ENCODE measurements at regions not wholly inside any gene's neighbourhood (a gene's known extent, or its start where the extent isn't known, plus 50 kb on each side); places are given as distances from the start of the nearest gene placed in this dataset.

- Mint-ChIP-seq H3K36me3 (no peaks in the 10 kb centered on the region), H3K4me1 (peaks cover 0 to 4% of the 10 kb centered on the region in 2 donors), H3K4me3 (no peak overlapping the region), H3K9me3 (no peaks in the 10 kb centered on the region), H3K27ac (peak overlapping the region in 1 of 2 donors; percentile 18), H3K27me3 (ENCODE audit: low read depth in 2 of 2) (peaks cover 0 to 8% of the 10 kb centered on the region in 2 donors)
- DNase-seq (no peak), ATAC-seq (no peak)
- Histone ChIP-seq H3K4me3 (ENCODE audit: low read length) (no peak overlapping the region), H3K9me3 (ENCODE audit: control insufficient read depth, insufficient read depth, low read length) (no peaks in the 10 kb centered on the region), H3K4me1 (ENCODE audit: control insufficient read depth, insufficient read depth, low read length) (peaks cover 13% of the 10 kb centered on the region), H3K27me3 (ENCODE audit: control insufficient read depth, insufficient read depth, low read length) (peaks cover 4% of the 10 kb centered on the region), H3K36me3 (ENCODE audit: control insufficient read depth, insufficient read depth, low read length) (no peaks in the 10 kb centered on the region), H3K27ac (ENCODE audit: low read length) (no peak overlapping the region)
- 89% methylated on average over 10 of the region's 12 CpGs for WGBS (ENCODE audit: insufficient coverage)
- intact Hi-C loops (cut with micrococcal nuclease) = no loop called here
- no peak for TF ChIP-seq CTCF (IDR thresholded peaks at IDR 0.05)
These were observed 126.2 kb upstream of the KCTD7 start for GRCh38 chr7:66502230-66503035.

DNA sequence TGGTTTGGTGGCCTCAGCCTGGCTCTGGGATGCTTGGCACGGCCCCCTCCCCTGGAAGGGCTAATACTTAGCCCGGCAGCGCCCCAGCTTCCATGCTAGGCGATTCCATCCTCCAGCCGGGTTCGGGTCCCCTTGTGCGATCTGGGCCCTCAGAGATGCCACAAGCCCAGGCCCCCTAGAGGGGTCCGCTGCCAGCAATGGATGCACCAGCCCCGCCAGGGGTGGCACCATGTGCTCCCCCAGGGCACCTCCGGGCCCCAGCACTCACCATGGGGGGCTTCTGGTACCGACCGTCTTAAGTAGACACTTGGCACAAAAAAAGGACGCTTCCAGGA is 125.7 kb upstream of the KCTD7 start:
- H3K9me3 ChIP-seq (ENCODE audit: control insufficient read depth, insufficient read depth, low read length) = no peaks in the 10 kb centered on the region
- no peak overlapping the region for H3K4me3 ChIP-seq (ENCODE audit: low read length)
- Mint-ChIP-seq H3K9me3 (no peaks in the 10 kb centered on the region), H3K27ac (no peak overlapping the region), H3K4me3 (no peak overlapping the region), H3K36me3 (no peaks in the 10 kb centered on the region), H3K27me3 (ENCODE audit: low read depth in 2 of 2) (peaks cover 0 to 10% of the 10 kb centered on the region in 2 donors), H3K4me1 (peaks cover 0 to 4% of the 10 kb centered on the region in 2 donors)
- no peak for DNase-seq
- H3K36me3 ChIP-seq (ENCODE audit: control insufficient read depth, insufficient read depth, low read length) = no peaks in the 10 kb centered on the region
- H3K27ac ChIP-seq (ENCODE audit: low read length) = no peak overlapping the region
- WGBS (ENCODE audit: insufficient coverage) = 92% methylated on average over 13 of the region's 13 CpGs
- peaks cover 4% of the 10 kb centered on the region for H3K27me3 ChIP-seq (ENCODE audit: control insufficient read depth, insufficient read depth, low read length)
- TF ChIP-seq CTCF (IDR thresholded peaks at IDR 0.05) = no peak
- peaks cover 13% of the 10 kb centered on the region for H3K4me1 ChIP-seq (ENCODE audit: control insufficient read depth, insufficient read depth, low read length)
- intact Hi-C loops (cut with micrococcal nuclease) = no loop called here
- no peak for ATAC-seq

DNA sequence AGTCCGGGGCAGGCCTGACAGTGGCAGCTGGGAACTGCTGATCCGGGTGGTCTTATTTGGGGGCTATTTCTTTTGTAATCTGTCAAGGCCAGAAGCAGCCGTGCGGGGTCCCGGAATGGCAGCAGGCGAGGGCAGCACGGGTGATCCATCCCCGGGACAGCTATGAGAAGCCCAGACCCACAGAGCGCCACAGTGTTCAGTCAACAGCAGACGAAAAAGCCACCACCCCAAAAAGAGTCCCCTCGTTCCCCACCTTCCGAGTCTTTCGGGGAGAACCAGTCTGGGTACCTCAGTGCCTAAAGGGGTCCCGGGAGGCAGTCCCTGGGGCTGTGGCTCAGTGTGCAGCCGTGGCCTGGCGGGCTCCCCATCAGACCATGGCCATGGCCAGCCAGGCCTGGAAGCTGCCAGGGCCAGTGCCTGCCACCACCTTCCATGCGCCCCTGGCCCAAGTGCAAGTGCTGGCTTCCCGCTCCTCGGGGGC is 125.1 kb upstream of the KCTD7 start:
- WGBS (ENCODE audit: insufficient coverage) = 93% methylated on average over 19 of the region's 19 CpGs
- no peak overlapping the region for H3K27ac ChIP-seq (ENCODE audit: low read length)
- TF ChIP-seq CTCF (IDR thresholded peaks at IDR 0.05) = no peak
- DNase-seq (no peak), ATAC-seq (peak in 1 of 3 donors; percentile 18)
- no peak overlapping the region for H3K4me3 ChIP-seq (ENCODE audit: low read length)
- no peak overlapping the region for H3K27ac Mint-ChIP-seq
- peaks cover 8% of the 10 kb centered on the region for H3K27me3 ChIP-seq (ENCODE audit: control insufficient read depth, insufficient read depth, low read length)
- H3K4me1 ChIP-seq (ENCODE audit: control insufficient read depth, insufficient read depth, low read length) = peaks cover 13% of the 10 kb centered on the region
- no peaks in the 10 kb centered on the region for H3K36me3 ChIP-seq (ENCODE audit: control insufficient read depth, insufficient read depth, low read length)
- no peak overlapping the region for H3K4me3 Mint-ChIP-seq
- no peaks in the 10 kb centered on the region for H3K9me3 Mint-ChIP-seq
- intact Hi-C loops (cut with micrococcal nuclease) = no loop called here
- H3K27me3 Mint-ChIP-seq (ENCODE audit: low read depth in 2 of 2) = peaks cover 3 to 11% of the 10 kb centered on the region in 2 donors
- no peaks in the 10 kb centered on the region for H3K9me3 ChIP-seq (ENCODE audit: control insufficient read depth, insufficient read depth, low read length)
- H3K36me3 Mint-ChIP-seq = no peaks in the 10 kb centered on the region
- H3K4me1 Mint-ChIP-seq = peaks cover 0 to 4% of the 10 kb centered on the region in 2 donors
